Psoas muscle (tissue), 7 donors: ENCODE measurements at regions not wholly inside any gene's neighbourhood (a gene's known extent, or its start where the extent isn't known, plus 50 kb on each side); places are given as distances from the start of the nearest gene placed in this dataset.

ENCODE experiments used
- ATAC-seq, 4 donors: fragments of 200-7000 bp; cut with Tn5 transposase; one replicate each; pipeline ENCODE4 v1.9.1; 2020; ENCODE audit warnings: moderate library complexity in 3 of 4, mild to moderate bottlenecking in 2 of 4
- DNase-seq, 2 donors: peaks; one replicate each; pipeline ENCODE4 v3.0.0-alpha.2; 2020
- H3K27ac ChIP-seq: fragments of 200-600 bp; one replicate; pipeline ENCODE4 v1.8.0; 2022
- H3K27me3 ChIP-seq, 3 donors: fragments of 200-600 bp in 1 of 3; one replicate each; pipeline versions ENCODE4 v1.6.1 to v1.8.0; 2013 to 2022; ENCODE audit warnings: low read length in 2 of 3, mild to moderate bottlenecking in 2 of 3, moderate library complexity in 1 of 3; ENCODE audit not compliant: insufficient read depth in 3 of 3
- H3K36me3 ChIP-seq, 2 donors: fragments of 200-600 bp in 1 of 2; one replicate each; pipeline versions ENCODE4 v1.6.1 to v1.8.0; 2013 to 2022; ENCODE audit warnings: low read depth in 1 of 2, mild to moderate bottlenecking in 1 of 2, moderate library complexity in 1 of 2; ENCODE audit not compliant: insufficient read depth in 1 of 2
- H3K4me1 ChIP-seq: fragments of 200-600 bp; one replicate; pipeline ENCODE4 v1.8.0; 2022
- H3K4me3 ChIP-seq: fragments of 200-600 bp; one replicate; pipeline ENCODE4 v1.8.0; 2022; ENCODE audit warnings: mild to moderate bottlenecking
- H3K9me3 ChIP-seq: fragments of 200-600 bp; one replicate; pipeline ENCODE4 v1.8.0; 2022
- CTCF ChIP-seq: fragments of 200-600 bp; IDR thresholded peaks from one replicate; pipeline ENCODE4 v1.8.0; 2022; ENCODE audit warnings: antibody characterized with exemption
- WGBS, 3 donors: extraction: QIAGEN DNeasy Blood & Tissue Kit; methylation state at CpG; one replicate each; pipeline versions ENCODE4 v1.1.6 to v1.1.7; 2013; 5-methylcytosine and 5-hydroxymethylcytosine counted together
- intact Hi-C, 2 donors: fragments of 100-400 bp; cut with DNase I; formaldehyde crosslinking; loops; one replicate each; pipeline versions ENCODE4 v1.11.0 to v1.14.2; 2022
- donor health status: healthy with polysubstance abuse.
- donor health status: DM: no; HTN: no; CAD: no; lungs with moderate emphysema.
- donor health status: Bipolar disorder and iron deficiency.
- donor health status: healthy.
- donor health status: DM: yes; HTN: yes; CAD: no.
- donor health status: DM: no; HTN: no; CAD: no.
- donor health status: DM: yes; HTN: yes; CAD: no.

DNA sequence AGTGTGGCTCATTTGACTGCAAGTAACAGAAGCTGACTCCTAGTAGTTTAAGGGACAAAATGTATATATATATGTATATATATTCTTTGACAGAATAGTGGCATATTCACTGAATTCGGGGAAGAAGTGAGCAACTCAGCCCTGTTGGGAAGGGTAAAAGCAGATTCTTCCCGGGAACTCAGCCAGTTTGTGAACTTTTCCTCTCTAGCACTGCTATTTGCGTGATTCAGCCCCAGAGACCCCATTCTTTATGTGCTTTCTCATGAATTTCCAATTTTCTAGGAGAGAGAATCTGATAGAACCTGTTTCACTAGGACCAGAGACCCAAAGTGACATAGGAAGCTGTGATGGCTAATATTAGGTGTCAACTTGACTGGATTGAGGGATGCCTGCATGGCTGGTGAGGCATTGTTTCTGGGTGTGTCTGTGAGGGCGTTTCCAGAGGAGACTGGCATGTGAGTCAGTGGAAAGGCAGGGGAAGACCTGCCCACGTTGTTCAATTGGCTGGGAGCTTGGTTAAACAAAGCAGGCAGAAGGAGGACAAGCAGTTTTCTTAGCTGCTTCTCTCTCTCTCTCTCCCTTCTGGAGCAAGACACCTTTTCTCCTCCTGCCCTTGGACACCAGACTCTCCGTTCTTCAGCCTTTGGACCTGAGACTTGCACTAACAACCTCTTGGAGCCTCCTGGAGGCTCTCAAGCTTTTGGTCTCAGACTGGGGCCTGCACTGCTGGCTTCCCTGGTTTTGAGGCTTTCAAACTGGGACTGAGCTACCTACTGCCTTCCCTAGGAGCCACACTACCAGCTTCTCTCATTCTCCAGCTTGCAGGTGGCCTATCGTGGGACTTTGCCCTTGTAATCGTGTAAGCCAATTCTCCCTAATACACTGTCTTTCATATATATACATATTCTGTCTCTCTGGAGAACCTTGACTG is 93.4 kb upstream of the KCNK1 start:
- intact Hi-C loops = no loop called here
- 67 to 71% (median 71%) methylated on average over 8 of the region's 8 CpGs for WGBS, 3 donors
- no peak for DNase-seq

DNA sequence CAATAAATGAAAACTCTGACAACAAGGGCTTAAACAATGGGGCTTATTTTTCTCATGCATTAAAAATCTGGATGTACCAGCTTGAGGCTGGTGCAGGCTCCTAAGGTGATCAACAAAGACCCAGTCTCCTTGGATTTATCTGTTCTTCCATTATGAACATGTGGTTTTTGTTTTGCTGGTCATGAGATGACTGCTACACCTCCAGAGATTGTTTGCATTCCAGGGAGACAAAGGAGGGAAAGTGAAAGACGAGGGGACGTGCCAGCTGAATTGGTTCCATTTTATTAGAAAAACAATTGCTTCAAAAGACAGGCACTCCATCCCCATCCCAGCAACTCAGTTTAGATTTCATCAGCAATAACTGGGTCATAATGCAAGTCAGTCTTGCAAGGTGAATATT is 90.9 kb upstream of the KCNK1 start:
- DNase-seq (no peak), ATAC-seq (no peak)
- no peak for TF ChIP-seq CTCF
- no peaks in the 10 kb centered on the region for H3K36me3 ChIP-seq
- 23 to 26% (median 25%) methylated on average over 2 of the region's 2 CpGs for WGBS, 3 donors
- intact Hi-C loops = no loop called here
- H3K4me1 ChIP-seq = no peaks in the 10 kb centered on the region
- H3K4me3 ChIP-seq = no peak overlapping the region
- H3K27ac ChIP-seq = no peak overlapping the region
- H3K27me3 ChIP-seq = peaks cover 0 to 2% (median 0%) of the 10 kb centered on the region in 3 donors
- H3K9me3 ChIP-seq = no peaks in the 10 kb centered on the region

More for the DNA sequence above, 93.4 kb upstream of the KCNK1 start:
- H3K4me1 ChIP-seq = no peaks in the 10 kb centered on the region
- no peaks in the 10 kb centered on the region for H3K36me3 ChIP-seq
- H3K4me3 ChIP-seq = no peak overlapping the region
- H3K9me3 ChIP-seq = no peaks in the 10 kb centered on the region
- no peak overlapping the region for H3K27ac ChIP-seq
- no peak for ATAC-seq
- H3K27me3 ChIP-seq = peaks cover 0 to 1% (median 0%) of the 10 kb centered on the region in 3 donors
- no peak for TF ChIP-seq CTCF

GRCh38 chr1:233527818-233528217 is 86.1 kb upstream of the KCNK1 start:
- no peak for ATAC-seq
- Histone ChIP-seq H3K27ac (no peak overlapping the region), H3K36me3 (no peaks in the 10 kb centered on the region), H3K27me3 (peaks cover 0 to 2% (median 0%) of the 10 kb centered on the region in 3 donors), H3K4me1 (no peaks in the 10 kb centered on the region), H3K9me3 (peaks cover 4% of the 10 kb centered on the region), H3K4me3 (no peak overlapping the region)
- DNase-seq = no peak
- intact Hi-C loops = no loop called here
- TF ChIP-seq CTCF = no peak
- WGBS, 3 donors = 53 to 61% (median 55%) methylated on average over 5 of the region's 5 CpGs

GRCh38 chr1:233530665-233531386 is 83.1 kb upstream of the KCNK1 start:
- intact Hi-C loops = no loop called here
- no peak for TF ChIP-seq CTCF
- DNase-seq = no peak
- 92 to 95% (median 93%) methylated on average over 6 of the region's 6 CpGs for WGBS, 3 donors
- Histone ChIP-seq H3K36me3 (no peaks in the 10 kb centered on the region), H3K4me1 (no peaks in the 10 kb centered on the region), H3K4me3 (no peak overlapping the region), H3K27ac (no peak overlapping the region), H3K9me3 (peaks cover 4% of the 10 kb centered on the region), H3K27me3 (no peaks in the 10 kb centered on the region)
- no peak for ATAC-seq
